ENCODE measurements at regions not wholly inside any gene's neighbourhood (a gene's known extent, or its start where the extent isn't known, plus 50 kb on each side); places are given as distances from the start of the nearest gene placed in this dataset.

DNA sequence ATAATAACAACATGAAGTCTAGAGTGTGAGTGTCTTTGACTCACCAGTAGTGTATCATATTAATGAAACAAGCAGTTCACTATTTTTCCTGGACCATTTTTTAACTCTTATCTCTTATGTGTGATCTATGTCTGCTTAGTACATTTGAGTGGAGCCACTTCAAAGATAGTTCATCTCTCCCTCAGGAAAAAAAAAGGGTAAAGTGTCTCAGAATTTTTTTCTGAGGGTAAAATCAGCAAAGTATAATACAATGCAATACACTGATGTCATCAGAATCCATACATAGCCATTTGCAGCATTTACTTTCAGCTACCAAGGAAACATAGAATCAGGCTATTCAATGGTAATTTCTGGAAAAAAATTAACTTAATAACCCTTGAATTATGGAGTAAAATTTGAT lies 706.7 kb downstream of the DNAJB9 start:
- Histone ChIP-seq H3K36me3 (replicated peaks in 1 of 2; ENCODE audit: control insufficient read depth in 1 of 2, insufficient read depth in 2 of 2, low read length in 2 of 2) (no peaks in the 10 kb centered on the region), H2AFZ (ENCODE audit: low read length) (no peak overlapping the region), H3K9ac (ENCODE audit: insufficient read depth, low read depth, low read length) (no peak overlapping the region), H3K79me2 (ENCODE audit: insufficient read depth, low read length) (no peaks in the 10 kb centered on the region), H3K27ac (ENCODE audit: extremely low read length, insufficient read depth, low read length) (no peak overlapping the region), H3K27me3 (ENCODE audit: control insufficient read depth in 1 of 2, insufficient read depth in 2 of 2, low read length in 2 of 2) (no peaks in the 10 kb centered on the region), H4K20me1 (ENCODE audit: insufficient read depth, low read length) (no peaks in the 10 kb centered on the region), H3K4me2 (ENCODE audit: low read depth, low read length) (no peak overlapping the region), H3K4me3 (replicated peaks in 1 of 3; ENCODE audit: insufficient read depth in 1 of 3, low read depth in 2 of 3, low read length in 3 of 3) (no peak overlapping the region), H3K4me1 (ENCODE audit: insufficient read depth, low read length) (no peaks in the 10 kb centered on the region), H3K9me3 (ENCODE audit: low read length) (peaks cover 18% of the 10 kb centered on the region)
- TF ChIP-seq ZBTB49 (CRISPR knock-in tag; IDR thresholded peaks at IDR 0.05; ENCODE audit: borderline replicate concordance) (no peak), SNAPC2 (CRISPR knock-in tag; IDR thresholded peaks at IDR 0.05) (no peak), CHD2 (IDR thresholded peaks at IDR 0.05; ENCODE audit: low read depth, low read length) (no peak), RARG (CRISPR knock-in tag; IDR thresholded peaks at IDR 0.05; ENCODE audit: low read depth) (no peak), NFRKB (IDR thresholded peaks at IDR 0.05) (no peak), TSC22D2 (CRISPR knock-in tag; IDR thresholded peaks at IDR 0.05; ENCODE audit: borderline replicate concordance) (no peak), ZNF205 (CRISPR knock-in tag; IDR thresholded peaks at IDR 0.05) (no peak), MAFF (IDR thresholded peaks at IDR 0.05; ENCODE audit: low read depth, low read length) (no peak), TCF7L2 (IDR thresholded peaks at IDR 0.05; ENCODE audit: low read depth, low read length) (no peak), ZFP91 (CRISPR knock-in tag; IDR thresholded peaks at IDR 0.05; ENCODE audit: borderline replicate concordance) (no peak), ZNF3 (CRISPR knock-in tag; IDR thresholded peaks at IDR 0.05) (no peak), CBX5 (CRISPR knock-in tag; IDR thresholded peaks at IDR 0.05; ENCODE audit: borderline replicate concordance) (no peak), NR2C2 (CRISPR knock-in tag; IDR thresholded peaks at IDR 0.05; ENCODE audit: borderline replicate concordance) (no peak)
- TF ChIP-seq, protein P1, sequence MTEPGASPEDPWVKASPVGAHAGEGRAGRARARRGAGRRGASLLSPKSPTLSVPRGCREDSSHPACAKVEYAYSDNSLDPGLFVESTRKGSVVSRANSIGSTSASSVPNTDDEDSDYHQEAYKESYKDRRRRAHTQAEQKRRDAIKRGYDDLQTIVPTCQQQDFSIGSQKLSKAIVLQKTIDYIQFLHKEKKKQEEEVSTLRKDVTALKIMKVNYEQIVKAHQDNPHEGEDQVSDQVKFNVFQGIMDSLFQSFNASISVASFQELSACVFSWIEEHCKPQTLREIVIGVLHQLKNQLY (CRISPR knock-in tag; IDR thresholded peaks at IDR 0.05), result no peak
- CTCF ChIA-PET (ENCODE audit: low intra/inter-chr PET ratio, low total read pairs), result no interaction called here
- in situ Hi-C loops (cut with HindIII; ENCODE audit: extremely low pct_ligation_motif_present, low pct_unique_long_range_greater_than_20kb), result no loop called here
- BruUV-seq (replicated peaks), result no TSS peak
- intact Hi-C loops (cut with micrococcal nuclease; ENCODE audit: unreplicated experiment), result no loop called here
- DNase-seq (ENCODE audit: low spot score) (no peak), FAIRE-seq (no peak), ATAC-seq (no peak)
- POLR2A ChIA-PET, result no interaction called here
